IMR-90 (cell line): ENCODE measurements at regions not wholly inside any gene's neighbourhood (a gene's known extent, or its start where the extent isn't known, plus 50 kb on each side); places are given as distances from the start of the nearest gene placed in this dataset.

Experiments used
- FOS ChIP-seq: fragments of 150-350 bp; IDR thresholded peaks from 2 replicates; pipeline ENCODE4 v1.6.1; 2016; ENCODE audit warnings: low read depth, low read length
- MAFK ChIP-seq: IDR thresholded peaks from 2 replicates; pipeline ENCODE4 v1.6.1; 2012; ENCODE audit warnings: low read depth, low read length, improper control_type of control experiment
- MXI1 ChIP-seq: IDR thresholded peaks from 2 replicates; pipeline ENCODE4 v1.6.1; 2012; ENCODE audit warnings: low read depth, mild to moderate bottlenecking, low read length, moderate library complexity, borderline replicate concordance
- POLR2A ChIP-seq: IDR thresholded peaks from 2 replicates; pipeline ENCODE4 v1.6.1; 2012; ENCODE audit warnings: mild to moderate bottlenecking, low read depth, low read length
- SMC3 ChIP-seq: fragments of 150-350 bp; IDR thresholded peaks from 2 replicates; pipeline ENCODE4 v1.6.1; 2016; ENCODE audit warnings: low read depth, mild to moderate bottlenecking, antibody characterized with exemption, low read length, moderate library complexity
- TF ChIP-seq, protein P1 (sequence below): conservative IDR thresholded peaks from 2 replicates; pipeline ENCODE4 v1.5.1; 2012; ENCODE audit warnings: mild to moderate bottlenecking, low read depth, low read length, improper control_type of control experiment

DNA sequence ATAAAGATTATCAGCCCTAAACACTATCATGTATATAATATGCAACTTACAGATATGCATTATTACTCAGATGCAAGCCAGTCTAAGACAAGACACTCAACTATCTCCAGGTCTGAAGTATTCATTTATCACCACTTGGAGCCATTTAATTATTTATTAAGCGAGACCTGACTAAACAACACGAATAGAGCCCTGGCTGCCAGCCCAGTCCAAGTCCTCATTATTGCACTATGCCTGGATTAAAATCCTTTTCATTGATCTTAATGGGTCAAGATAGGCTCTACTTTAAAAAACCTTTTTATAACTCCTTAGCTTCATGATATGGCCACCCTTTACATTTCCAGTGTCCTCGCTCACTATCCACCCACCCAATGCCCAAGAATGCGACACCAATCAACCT, 183.1 kb upstream of the MARCKS start:
- TF ChIP-seq, protein P1, sequence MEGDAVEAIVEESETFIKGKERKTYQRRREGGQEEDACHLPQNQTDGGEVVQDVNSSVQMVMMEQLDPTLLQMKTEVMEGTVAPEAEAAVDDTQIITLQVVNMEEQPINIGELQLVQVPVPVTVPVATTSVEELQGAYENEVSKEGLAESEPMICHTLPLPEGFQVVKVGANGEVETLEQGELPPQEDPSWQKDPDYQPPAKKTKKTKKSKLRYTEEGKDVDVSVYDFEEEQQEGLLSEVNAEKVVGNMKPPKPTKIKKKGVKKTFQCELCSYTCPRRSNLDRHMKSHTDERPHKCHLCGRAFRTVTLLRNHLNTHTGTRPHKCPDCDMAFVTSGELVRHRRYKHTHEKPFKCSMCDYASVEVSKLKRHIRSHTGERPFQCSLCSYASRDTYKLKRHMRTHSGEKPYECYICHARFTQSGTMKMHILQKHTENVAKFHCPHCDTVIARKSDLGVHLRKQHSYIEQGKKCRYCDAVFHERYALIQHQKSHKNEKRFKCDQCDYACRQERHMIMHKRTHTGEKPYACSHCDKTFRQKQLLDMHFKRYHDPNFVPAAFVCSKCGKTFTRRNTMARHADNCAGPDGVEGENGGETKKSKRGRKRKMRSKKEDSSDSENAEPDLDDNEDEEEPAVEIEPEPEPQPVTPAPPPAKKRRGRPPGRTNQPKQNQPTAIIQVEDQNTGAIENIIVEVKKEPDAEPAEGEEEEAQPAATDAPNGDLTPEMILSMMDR: no peak
- TF ChIP-seq MAFK (no peak), POLR2A (no peak), SMC3 (no peak), FOS (no peak), MXI1 (no peak)
